Activated naive CD4-positive, alpha-beta T cell treated with anti-CD3 and anti-CD28 coated beads, Interleukin-2, amount 10 ng/mL, durations not matched to agents 7 days and 5 days (primary cell): ENCODE measurements at regions not wholly inside any gene's neighbourhood (a gene's known extent, or its start where the extent isn't known, plus 50 kb on each side); places are given as distances from the start of the nearest gene placed in this dataset.

Experiments used
- CTCF ChIA-PET: fragments of 350-600 bp; sonication (Branson Sonifier 250); formaldehyde crosslinking; loops from one replicate; lab custom pipeline; 2021; ENCODE audit warnings: antibody characterized with exemption; lab: Charles Lee
- DNase-seq: peaks from one replicate; pipeline ENCODE4 v3.0.0-alpha.2; 2020
- H3K27ac Mint-ChIP-seq: one replicate; pipeline ENCODE4 v1.8.0; 2021; ENCODE audit warnings: mild to moderate bottlenecking, moderate library complexity, mixed read lengths
- H3K27me3 Mint-ChIP-seq: one replicate; pipeline ENCODE4 v1.8.0; 2021; ENCODE audit warnings: mild to moderate bottlenecking, mixed read lengths
- H3K36me3 Mint-ChIP-seq: one replicate; pipeline ENCODE4 v1.8.0; 2021; ENCODE audit warnings: mixed read lengths
- H3K4me1 Mint-ChIP-seq: one replicate; pipeline ENCODE4 v1.8.0; 2021; ENCODE audit warnings: mixed read lengths
- H3K4me3 Mint-ChIP-seq: one replicate; pipeline ENCODE4 v1.8.0; 2021; ENCODE audit warnings: mild to moderate bottlenecking, moderate library complexity, mixed read lengths
- H3K9me3 Mint-ChIP-seq: one replicate; pipeline ENCODE4 v1.8.0; 2021; ENCODE audit warnings: mixed read lengths

DNA sequence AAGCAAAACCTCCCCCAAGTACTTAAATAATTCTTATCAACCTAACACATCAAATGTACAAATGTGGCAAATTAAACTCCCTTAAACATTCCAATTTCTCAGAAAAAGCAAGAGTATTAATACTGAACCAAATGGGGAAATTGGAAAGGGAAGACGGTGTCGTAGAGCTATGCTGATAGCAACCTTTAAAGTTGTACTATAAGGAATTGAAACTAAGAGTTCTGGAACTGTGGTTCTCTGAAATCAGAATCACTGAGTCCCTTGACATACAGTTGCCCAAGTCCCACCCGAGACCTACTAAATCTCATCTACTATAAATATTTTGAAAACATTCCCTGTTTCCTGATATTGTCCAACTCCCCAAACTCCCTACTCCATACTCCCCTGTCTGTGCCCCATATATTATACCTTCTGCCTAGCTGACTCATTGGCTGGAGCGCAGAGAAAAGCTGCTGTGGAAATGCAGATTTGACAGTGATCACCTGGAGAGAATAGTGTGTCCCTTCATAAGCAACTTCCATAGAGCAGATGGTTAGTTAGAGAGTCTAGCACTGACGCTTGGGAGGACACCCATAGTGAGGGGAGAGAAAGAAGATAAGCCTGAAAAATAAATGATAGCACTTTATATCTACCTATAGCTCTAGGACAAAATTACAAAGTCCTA lies 51.4 kb upstream of the ITM2B start:
- Mint-ChIP-seq H3K4me3 (no peak overlapping the region), H3K36me3 (peaks cover 3% of the 10 kb centered on the region)

DNA sequence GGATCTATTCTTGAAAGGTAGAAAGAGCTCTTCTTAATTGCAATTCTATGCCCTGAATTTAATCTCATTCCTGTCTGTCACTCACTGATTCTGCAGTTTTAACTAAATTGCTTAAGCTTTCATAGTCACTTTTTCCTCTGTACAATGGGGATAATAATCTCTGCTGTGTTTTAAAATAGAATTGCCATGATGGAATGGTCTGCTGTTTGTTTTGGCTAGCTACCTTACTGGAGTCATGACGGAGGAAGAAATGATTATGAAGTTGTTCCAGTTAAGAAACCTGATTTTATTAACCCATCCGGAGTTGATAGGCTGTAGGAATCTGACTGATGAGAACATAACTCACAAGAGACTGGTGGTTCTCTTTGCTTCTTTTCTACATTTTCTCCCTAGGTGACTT lies 54.9 kb upstream of the ITM2B start:
- Mint-ChIP-seq H3K27ac (no peak overlapping the region), H3K9me3 (no peaks in the 10 kb centered on the region), H3K27me3 (peaks cover 5% of the 10 kb centered on the region), H3K36me3 (no peaks in the 10 kb centered on the region), H3K4me3 (no peak overlapping the region), H3K4me1 (peaks cover 14% of the 10 kb centered on the region)
- CTCF ChIA-PET: interaction anchor here (1.6 kb wide), 1 partner anchor 9 kb away, joined by 3 read pairs; no protein-coding TSS in a partner anchor
- no peak for DNase-seq

More for the DNA sequence above, 51.4 kb upstream of the ITM2B start:
- Mint-ChIP-seq H3K27ac (no peak overlapping the region), H3K4me1 (peaks cover 40% of the 10 kb centered on the region), H3K27me3 (no peaks in the 10 kb centered on the region), H3K9me3 (no peaks in the 10 kb centered on the region)
- CTCF ChIA-PET: interaction anchor here (1.0 to 2.0 kb wide), 3 partner anchors 9 to 55 kb away, joined by 4 to 6 read pairs (median 4); no protein-coding TSS in a partner anchor
- DNase-seq: no peak

- Mint-ChIP-seq H3K4me3 (no peak overlapping the region), H3K27me3 (peaks cover 5% of the 10 kb centered on the region), H3K27ac (no peak overlapping the region), H3K4me1 (peaks cover 4% of the 10 kb centered on the region), H3K36me3 (no peaks in the 10 kb centered on the region), H3K9me3 (no peaks in the 10 kb centered on the region)
- no peak for DNase-seq
- CTCF ChIA-PET: no interaction called here
Observed at GRCh38 chr13:48176781-48177180, 56.2 kb upstream of the ITM2B start.

DNA sequence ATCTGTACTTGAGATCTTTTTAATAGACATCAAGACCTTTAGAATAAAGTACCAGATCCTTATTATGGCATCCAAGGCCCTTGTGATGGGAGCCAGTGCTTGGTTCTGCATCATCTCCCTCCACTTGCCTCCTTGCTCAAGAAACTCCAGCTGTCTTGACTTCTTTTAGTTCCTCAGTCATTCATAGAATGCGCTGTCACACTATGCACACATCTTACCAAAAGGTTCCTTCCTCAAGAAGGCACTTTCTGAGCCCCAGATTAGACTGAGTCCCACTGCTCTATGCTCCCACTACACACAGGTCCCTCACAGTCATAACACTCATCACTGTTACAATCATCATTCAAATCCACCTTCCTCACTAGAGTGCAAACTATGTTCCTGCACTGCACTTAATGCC lies 57.8 kb upstream of the ITM2B start:
- CTCF ChIA-PET: interaction anchor here (0.8 to 1.2 kb wide), 2 partner anchors 11 to 46 kb away, joined by 3 read pairs; no protein-coding TSS in a partner anchor
- no peak overlapping the region for H3K4me3 Mint-ChIP-seq
- peaks cover 7% of the 10 kb centered on the region for H3K27me3 Mint-ChIP-seq
- DNase-seq: no peak
- no peaks in the 10 kb centered on the region for H3K9me3 Mint-ChIP-seq
- no peaks in the 10 kb centered on the region for H3K36me3 Mint-ChIP-seq
- H3K27ac Mint-ChIP-seq: no peak overlapping the region
- H3K4me1 Mint-ChIP-seq: no peaks in the 10 kb centered on the region

DNA sequence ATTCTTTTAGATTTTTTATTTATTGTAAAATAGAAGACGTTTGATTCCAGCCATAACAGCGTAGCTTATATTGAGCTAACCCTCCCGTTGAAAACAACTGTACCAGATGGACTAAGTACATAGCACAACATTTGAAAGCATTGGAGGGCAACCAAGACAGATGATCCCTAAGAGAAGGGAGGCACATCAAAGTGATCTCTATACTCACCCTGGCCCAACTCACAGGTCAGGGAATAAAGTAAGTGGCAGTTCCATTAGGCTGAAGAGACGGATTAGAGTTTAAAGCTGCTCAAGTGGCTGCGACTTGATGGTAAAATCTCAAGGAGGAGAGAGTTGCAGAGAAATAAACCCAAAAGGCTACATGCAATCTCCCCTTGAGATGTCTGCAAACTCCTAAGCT lies 65.1 kb upstream of the ITM2B start:
- Mint-ChIP-seq H3K36me3 (no peaks in the 10 kb centered on the region), H3K9me3 (no peaks in the 10 kb centered on the region), H3K27ac (no peak overlapping the region), H3K4me1 (no peaks in the 10 kb centered on the region), H3K4me3 (no peak overlapping the region), H3K27me3 (peaks cover 23% of the 10 kb centered on the region)
- CTCF ChIA-PET: interaction anchor here (1.2 kb wide), 1 partner anchor 65 kb away, joined by 4 read pairs; the partner anchor contains the start of gene ITM2B
- no peak for DNase-seq

GRCh38 chr13:48165727-48166126 lies 67.3 kb upstream of the ITM2B start:
- CTCF ChIA-PET: no interaction called here
- H3K9me3 Mint-ChIP-seq: no peaks in the 10 kb centered on the region

DNA sequence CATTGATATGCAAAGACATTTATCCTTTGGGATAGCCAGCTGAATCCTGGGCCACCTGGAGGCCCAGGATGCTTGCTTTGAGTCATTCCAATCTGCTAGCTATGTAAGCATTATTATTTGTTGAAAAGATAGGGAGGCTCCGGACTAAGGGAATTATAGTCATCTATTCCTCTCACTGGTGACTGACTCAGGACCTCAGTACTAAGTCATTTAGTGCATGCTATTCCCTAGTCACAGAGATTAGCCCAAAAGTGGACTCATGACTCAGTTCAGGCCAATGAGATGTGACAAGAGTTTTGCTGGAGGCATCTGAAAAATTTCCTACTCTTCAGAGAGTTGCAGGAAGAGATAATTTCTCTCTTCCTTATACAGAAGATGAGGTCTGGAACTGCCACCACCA lies 67.9 kb upstream of the ITM2B start:
- Mint-ChIP-seq H3K9me3 (no peaks in the 10 kb centered on the region), H3K36me3 (no peaks in the 10 kb centered on the region), H3K27me3 (peaks cover 19% of the 10 kb centered on the region), H3K4me1 (peaks cover 9% of the 10 kb centered on the region), H3K27ac (no peak overlapping the region), H3K4me3 (no peak overlapping the region)
- DNase-seq: no peak
- CTCF ChIA-PET: no interaction called here

More at GRCh38 chr13:48165727-48166126, 67.3 kb upstream of the ITM2B start:
- no peaks in the 10 kb centered on the region for H3K36me3 Mint-ChIP-seq
- no peak for DNase-seq
- no peak overlapping the region for H3K27ac Mint-ChIP-seq
- H3K4me3 Mint-ChIP-seq: no peak overlapping the region
- H3K27me3 Mint-ChIP-seq: peaks cover 23% of the 10 kb centered on the region
- H3K4me1 Mint-ChIP-seq: peaks cover 3% of the 10 kb centered on the region

DNA sequence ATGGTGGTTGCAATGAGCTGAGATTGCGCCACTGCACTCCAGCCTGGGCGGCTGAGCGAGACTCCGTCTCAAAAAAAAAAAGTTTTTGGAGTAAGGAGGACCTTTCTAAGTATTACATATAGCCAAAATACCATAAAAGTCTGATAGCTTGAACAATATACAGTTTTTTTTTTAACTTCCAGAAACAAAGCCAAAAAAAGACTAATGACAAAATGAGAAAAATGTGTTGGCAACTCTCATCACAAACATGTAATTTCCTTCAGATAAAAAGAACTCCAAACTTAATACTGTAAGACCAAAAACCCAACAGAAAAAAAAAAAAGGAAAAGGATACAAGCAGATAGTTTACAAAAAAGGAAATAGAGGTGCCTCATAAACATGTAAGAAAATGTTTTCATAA lies 68.2 kb upstream of the MED4 start:
- peaks cover 18% of the 10 kb centered on the region for H3K4me1 Mint-ChIP-seq
- CTCF ChIA-PET: no interaction called here

DNA sequence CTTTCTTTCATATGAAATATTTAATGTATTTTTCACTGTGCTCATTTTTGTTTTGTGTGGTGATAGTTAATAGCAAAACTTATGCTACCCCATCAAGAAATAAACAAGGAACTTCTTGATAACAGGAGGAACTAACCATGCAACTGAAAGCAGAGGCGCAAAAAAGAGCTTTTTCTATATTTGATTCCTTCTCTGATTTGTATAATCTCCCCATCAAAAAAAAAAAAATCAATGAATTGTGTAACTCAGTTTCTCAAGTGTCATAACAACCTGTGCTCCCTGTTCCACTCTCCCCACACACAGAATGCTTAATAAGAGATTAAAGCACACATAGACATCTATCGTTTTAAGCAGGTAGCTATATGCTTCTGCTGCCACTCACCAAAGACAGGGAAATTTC lies 67.3 kb upstream of the MED4 start:
- CTCF ChIA-PET: interaction anchor here (1.5 kb wide), 1 partner anchor 23 kb away, joined by 5 read pairs; no protein-coding TSS in a partner anchor
- H3K9me3 Mint-ChIP-seq: no peaks in the 10 kb centered on the region
- H3K4me1 Mint-ChIP-seq: peaks cover 21% of the 10 kb centered on the region
- no peaks in the 10 kb centered on the region for H3K36me3 Mint-ChIP-seq
- H3K27ac Mint-ChIP-seq: no peak overlapping the region
- no peak for DNase-seq
- no peak overlapping the region for H3K4me3 Mint-ChIP-seq
- peaks cover 5% of the 10 kb centered on the region for H3K27me3 Mint-ChIP-seq

More for the DNA sequence above, 68.2 kb upstream of the MED4 start:
- Mint-ChIP-seq H3K36me3 (no peaks in the 10 kb centered on the region), H3K27me3 (peaks cover 7% of the 10 kb centered on the region), H3K27ac (no peak overlapping the region), H3K9me3 (no peaks in the 10 kb centered on the region), H3K4me3 (no peak overlapping the region)
- DNase-seq: no peak

GRCh38 chr13:48161530-48162179 lies 66.8 kb upstream of the MED4 start:
- no peaks in the 10 kb centered on the region for H3K36me3 Mint-ChIP-seq
- no peaks in the 10 kb centered on the region for H3K9me3 Mint-ChIP-seq
- CTCF ChIA-PET: interaction anchor here (1.5 kb wide), 1 partner anchor 23 kb away, joined by 5 read pairs; no protein-coding TSS in a partner anchor
- no peaks in the 10 kb centered on the region for H3K27me3 Mint-ChIP-seq
- H3K4me3 Mint-ChIP-seq: no peak overlapping the region
- H3K4me1 Mint-ChIP-seq: peaks cover 27% of the 10 kb centered on the region
- DNase-seq: no peak
- H3K27ac Mint-ChIP-seq: no peak overlapping the region

GRCh38 chr13:48160606-48161278 lies 65.8 kb upstream of the MED4 start:
- no peak for DNase-seq
- no peaks in the 10 kb centered on the region for H3K27me3 Mint-ChIP-seq
- H3K27ac Mint-ChIP-seq: no peak overlapping the region
- peaks cover 36% of the 10 kb centered on the region for H3K4me1 Mint-ChIP-seq
- CTCF ChIA-PET: no interaction called here
- no peaks in the 10 kb centered on the region for H3K9me3 Mint-ChIP-seq
- H3K4me3 Mint-ChIP-seq: no peak overlapping the region
- H3K36me3 Mint-ChIP-seq: no peaks in the 10 kb centered on the region

DNA sequence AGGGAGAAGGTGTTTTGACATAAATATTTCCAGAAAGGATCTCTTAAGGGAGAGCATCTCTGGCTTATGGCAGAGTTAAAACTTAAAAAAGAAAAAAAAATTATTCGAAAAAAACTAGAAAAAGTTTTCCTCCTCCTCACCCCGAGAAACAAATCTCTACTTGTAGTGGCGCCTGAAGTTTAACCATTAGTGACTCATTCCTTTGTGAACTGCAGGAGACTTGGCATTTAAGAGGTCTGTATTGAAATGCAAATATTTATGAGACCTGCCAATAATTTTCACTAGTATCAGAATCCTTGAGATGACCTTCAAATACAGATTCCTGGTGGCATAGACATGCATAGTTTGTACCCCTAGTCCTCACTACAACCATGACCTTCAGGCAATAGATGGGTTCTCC lies 64.9 kb upstream of the MED4 start:
- Mint-ChIP-seq H3K36me3 (no peaks in the 10 kb centered on the region), H3K27ac (no peak overlapping the region), H3K4me3 (no peak overlapping the region), H3K27me3 (no peaks in the 10 kb centered on the region), H3K9me3 (no peaks in the 10 kb centered on the region), H3K4me1 (peaks cover 45% of the 10 kb centered on the region)
- CTCF ChIA-PET: no interaction called here
- no peak for DNase-seq

DNA sequence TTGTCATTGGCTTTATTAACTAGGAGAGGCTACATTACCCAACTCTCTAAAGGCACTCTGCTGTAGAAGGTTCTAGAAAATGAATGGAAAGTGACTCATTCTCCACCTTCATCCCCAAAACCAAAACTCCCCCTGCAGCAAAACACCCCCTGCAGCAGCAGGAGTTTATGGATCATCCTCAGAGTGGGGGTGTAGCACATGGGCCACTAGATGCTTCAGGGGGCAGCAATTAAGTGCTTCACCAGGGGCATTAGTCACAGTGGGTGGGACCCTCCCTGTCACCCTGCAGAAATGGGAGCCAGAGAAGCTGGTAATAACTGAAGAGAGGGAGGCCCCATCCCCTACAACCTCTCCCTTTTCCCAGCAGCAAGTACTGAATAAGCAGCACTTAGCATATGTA lies 64.5 kb upstream of the MED4 start:
- CTCF ChIA-PET: no interaction called here
- no peaks in the 10 kb centered on the region for H3K27me3 Mint-ChIP-seq
- H3K9me3 Mint-ChIP-seq: no peaks in the 10 kb centered on the region
- H3K27ac Mint-ChIP-seq: no peak overlapping the region
- no peaks in the 10 kb centered on the region for H3K36me3 Mint-ChIP-seq
- peaks cover 49% of the 10 kb centered on the region for H3K4me1 Mint-ChIP-seq
- DNase-seq: no peak
- no peak overlapping the region for H3K4me3 Mint-ChIP-seq

DNA sequence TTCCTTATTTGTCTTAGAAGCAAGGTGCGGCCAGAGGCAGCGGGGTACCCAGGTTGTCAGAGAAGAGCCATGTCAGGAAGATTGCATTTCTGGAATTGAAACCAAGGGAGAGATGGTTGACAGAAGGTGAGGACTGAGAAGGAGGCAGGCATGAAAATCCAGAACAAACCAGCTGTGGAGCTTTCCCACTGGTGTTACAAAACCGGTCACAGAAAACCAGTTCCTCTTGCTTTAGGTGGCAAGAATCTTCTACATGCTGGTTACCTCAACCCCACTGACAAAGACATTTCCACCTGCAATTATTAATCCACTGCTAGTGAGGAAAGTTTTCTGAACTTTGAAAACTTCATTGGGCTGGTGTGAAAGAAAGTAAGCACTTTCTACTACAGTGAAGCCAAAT lies 64.0 kb upstream of the MED4 start:
- H3K4me1 Mint-ChIP-seq: peaks cover 54% of the 10 kb centered on the region
- no peak overlapping the region for H3K4me3 Mint-ChIP-seq
- no peaks in the 10 kb centered on the region for H3K9me3 Mint-ChIP-seq
- H3K27ac Mint-ChIP-seq: peak overlapping the region; percentile 35
- H3K36me3 Mint-ChIP-seq: no peaks in the 10 kb centered on the region
- CTCF ChIA-PET: no interaction called here
- DNase-seq: no peak
- no peaks in the 10 kb centered on the region for H3K27me3 Mint-ChIP-seq
